Renal pelvis (tissue), 1 donor: ENCODE measurements at regions not wholly inside any gene's neighbourhood (a gene's known extent, or its start where the extent isn't known, plus 50 kb on each side); places are given as distances from the start of the nearest gene placed in this dataset.
"Not testable (repeated sequence)": the region's sequence is repeated elsewhere in the genome, so short reads cannot be mapped to it uniquely, and the experiment has no call there.

Source experiments
- DNase-seq: peaks from one replicate; pipeline ENCODE4 v3.0.0-alpha.2; 2013

DNA sequence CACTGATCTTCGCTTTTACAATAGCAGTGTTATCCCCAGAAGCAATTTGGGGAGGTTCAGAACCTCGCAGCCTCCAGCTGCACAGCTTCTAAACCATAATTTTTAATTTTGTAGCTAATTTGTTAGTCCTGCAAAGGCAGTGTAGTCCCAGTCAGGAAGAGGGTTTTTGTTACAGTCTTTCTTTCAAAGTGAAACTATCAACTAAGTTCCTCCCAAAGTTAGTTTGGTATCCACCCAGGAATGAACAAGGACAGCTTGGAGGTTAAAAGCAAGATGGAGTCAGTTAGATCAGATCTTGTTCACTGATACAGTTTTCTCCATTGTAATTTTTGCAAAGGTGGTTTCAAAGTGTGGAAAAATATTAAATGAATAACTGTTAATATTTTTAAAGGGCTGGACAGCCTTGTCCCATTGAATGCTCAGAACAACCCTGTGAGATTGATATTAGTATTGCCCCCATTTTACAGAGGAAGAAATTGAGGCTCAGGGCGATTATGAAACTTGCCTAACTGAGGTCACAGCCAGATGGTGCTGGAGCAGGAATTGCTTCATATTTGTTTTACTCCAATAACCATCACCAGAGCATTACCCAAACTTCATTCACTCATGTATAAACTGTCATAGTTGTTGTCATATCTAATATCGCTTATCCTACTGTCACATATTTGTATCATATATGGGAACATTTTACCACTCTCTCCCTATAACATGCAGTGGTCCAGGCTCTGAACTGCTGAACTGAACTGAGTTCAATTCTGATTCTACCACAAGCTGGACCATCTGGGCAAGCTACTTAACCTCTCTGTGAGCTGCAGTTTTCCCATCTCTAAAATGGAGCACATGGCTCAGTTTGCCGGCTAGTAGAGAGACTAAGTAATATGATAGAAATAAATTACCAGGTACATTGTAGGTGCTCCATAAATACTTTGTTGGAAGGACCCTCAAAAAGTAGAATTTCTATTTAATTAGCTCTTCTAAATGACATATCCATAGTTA lies 213.8 kb downstream of the BCAS1 start:
- no peak for DNase-seq

DNA sequence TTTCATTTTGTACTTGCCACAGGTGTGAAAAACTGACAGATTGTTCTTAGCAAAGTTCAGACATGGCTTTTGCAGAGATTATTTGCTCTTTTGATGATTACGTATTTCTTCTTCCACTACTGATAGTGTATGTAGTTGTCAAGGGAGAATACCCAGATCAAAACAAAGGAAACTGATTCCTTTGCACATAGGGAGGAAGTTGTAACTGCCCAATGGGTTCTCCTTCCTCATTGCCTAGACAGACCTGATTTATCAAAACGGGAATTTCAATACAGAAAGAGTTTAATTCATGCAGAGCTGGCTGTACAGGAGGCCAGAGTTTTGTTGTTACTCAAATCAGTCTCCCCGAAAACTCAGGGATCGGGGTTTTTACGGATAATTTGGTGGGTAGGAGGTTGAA lies 214.7 kb downstream of the BCAS1 start:
- no peak for DNase-seq

DNA sequence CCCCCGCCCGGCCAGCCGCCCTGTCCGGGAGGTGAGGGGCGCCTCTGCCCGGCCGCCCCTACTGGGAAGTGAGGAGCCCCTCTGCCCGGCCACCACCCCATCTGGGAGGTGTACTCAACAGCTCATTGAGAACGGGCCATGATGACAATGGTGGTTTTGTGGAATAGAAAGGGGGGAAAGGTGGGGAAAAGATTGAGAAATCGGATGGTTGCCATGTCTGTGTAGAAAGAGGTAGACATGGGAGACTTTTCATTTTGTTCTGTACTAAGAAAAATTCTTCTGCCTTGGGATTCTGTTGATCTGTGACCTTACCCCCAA lies 215.8 kb downstream of the BCAS1 start:
- DNase-seq, result not testable (repeated sequence)

DNA sequence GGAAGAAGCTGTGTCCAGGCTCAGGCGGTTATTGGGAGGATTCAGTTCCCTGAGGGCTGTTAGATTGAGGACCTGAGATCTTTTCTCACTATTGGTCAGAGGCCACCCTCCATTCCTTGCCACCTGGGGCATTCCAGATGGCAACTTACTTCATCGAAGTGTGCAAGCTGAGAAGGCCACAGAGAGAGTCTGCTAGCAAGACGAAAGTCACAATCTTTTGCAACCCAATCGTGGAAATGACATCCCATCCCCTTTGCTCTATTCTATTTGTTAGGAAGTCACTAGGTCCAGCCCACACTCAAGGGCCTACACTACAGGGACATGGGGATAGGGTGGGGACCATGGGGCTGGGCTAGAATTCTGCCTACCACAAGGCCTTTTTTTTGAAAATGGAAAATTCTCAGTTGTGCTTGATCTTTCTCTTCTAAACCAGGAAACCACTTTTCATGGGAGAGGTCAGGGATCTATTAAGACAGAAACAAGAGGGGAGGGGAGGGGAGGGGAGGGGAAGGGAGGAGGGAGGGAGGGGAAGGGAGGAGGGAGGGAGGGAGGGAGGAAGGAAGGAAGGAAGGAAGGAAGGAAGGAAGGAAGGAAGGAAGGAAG lies 217.2 kb downstream of the BCAS1 start:
- DNase-seq, result no peak

DNA sequence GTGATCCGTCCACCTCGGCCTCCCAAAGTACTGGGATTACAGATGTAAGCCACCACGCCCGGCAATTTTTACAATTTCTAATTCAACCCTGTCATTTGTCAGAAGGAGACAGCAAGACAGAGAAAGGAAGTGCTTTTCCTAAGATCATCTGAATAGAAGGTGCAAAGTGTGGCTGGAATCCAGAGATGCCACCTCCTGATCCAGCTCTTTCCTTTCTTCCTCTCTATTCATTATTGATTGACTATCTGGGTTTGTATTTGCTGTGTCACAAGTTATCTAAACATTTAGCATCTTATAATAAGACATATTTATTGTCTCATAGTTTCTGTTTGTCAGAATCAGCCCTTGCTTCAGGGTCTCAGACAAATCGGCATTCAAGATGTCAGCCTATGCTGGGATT lies 217.7 kb downstream of the BCAS1 start:
- DNase-seq, result no peak

DNA sequence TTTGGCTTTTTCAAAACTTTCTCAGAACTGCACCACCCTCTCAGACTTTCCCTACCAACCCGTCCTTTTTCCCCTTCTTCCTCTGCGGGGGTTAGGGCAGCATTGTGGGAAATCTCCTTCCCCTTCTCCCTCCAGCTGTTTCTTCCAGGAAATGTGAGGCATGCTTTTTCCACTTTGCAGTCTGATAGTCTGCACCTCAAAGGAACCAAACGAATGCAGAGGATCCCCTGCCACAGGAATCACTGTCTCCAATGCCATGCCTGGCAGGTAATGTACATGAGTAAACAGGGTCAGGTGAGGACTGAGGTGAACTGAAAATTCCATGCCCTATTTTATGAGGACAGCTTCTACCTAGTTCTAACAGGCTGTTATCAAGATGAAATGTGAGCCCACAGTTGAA lies 218.4 kb downstream of the BCAS1 start:
- no peak for DNase-seq

DNA sequence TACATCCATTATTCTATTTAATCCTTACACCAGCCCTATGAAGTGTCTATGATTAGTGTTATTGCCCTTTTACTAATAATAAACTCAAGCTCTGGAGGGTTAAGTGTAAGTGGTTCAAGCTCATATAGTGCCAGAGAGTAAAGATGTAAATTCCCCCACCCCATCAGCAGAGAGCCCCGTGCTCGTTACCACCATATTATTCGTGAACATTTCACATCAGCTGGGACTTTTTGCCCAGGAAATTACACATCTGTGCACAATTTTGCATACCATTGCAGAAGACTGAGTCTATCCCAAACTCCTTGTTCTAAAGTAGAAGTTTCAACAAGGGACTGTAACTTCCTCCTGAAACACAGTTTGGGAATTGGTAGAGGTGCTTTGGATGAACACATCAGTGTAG lies 220.1 kb downstream of the BCAS1 start:
- DNase-seq, result no peak

DNA sequence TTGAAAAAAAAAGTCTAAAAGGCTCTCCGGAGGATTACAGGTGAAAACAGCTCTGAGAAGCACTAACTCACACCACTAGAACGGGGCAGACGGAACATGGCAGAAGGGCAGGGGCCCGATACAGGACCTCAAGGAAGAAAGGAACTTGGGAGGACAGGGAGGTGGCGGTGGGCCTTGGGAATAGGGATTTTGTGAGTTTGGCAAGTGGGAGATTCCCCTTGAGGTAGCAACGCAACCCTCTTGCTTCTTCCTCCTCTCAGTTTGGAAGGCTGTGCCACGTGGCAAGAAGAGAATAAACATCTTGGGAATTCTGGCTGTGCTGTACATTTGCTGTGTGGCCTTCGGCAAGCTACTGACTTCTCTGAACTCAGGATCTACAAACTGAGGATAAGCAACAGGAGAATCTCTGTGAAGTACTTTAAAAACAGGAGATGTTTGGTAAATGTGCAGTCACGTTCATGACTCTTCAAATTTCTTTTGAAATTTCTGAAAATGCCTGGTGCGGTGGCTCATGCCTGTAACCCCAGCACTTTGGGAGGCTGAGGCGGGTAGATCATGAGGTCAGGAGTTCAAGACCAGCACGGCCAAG lies 220.8 kb downstream of the BCAS1 start:
- DNase-seq, result no peak

DNA sequence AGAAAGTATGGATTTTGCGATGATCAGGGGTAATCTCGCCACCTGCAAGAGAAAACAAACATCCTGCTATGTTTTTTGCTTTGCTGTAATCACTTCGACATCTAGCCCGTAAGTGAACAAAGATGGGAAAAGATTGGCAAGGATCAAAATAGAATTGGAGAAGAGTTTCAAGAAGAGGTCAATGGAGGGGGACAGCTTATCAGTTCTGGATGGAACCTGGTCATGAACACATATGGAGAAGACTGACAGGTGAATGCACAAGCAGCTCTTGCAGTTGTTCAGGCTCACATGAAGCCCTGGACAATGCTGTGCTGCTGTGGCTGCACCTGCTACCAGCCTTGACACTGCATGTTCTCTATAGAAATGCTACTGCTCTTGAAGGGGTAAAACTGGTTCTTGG lies 222.1 kb downstream of the BCAS1 start:
- no peak for DNase-seq

DNA sequence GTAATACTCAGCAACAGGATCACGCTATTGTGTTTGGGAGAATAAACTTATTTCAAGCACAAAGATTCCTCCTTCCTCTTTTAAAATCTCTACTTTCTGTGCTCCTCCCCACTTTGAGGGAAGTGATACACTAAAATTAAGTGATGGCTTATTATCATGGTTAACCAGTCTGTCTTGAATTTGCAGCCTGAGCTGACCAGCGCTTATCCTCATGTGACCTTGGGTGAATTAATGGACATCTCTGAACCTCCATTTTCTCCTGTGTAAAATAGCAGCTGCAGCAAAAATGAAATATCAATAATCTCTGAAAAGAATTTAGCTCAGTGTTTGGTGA lies 222.6 kb downstream of the BCAS1 start:
- no peak for DNase-seq

DNA sequence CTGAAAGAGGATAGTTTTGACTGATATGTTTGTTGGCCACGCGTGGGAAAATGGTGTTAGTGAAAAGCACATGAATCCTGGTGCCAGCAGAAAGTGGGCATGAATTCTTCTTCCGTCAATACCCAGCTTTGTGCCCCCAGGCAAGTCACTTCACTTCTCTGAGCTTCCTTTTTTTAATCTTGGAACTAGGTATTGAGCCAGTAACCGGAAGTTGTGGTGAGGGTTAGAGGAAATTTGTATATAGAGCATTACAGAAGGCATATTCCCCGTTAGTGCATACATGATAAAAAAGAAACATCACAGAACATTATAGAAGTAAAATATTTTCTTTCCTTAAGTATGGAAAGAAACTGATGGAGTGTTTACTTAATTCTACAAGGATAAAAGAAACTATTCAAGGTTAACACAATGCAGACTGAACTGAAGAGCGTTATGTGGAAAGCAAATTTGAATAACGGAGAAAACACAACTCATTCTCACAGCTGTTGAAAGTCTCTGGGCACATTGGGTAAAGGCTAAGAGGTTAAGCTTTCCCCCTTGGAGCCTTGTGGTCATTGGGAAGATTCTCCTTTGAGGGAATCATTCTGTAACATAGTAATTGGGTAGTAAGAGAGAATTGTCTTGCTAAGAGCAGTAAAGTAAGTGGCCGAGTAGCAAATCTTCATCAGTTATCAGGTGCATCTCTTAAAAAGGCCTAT lies 223.1 kb downstream of the BCAS1 start:
- no peak for DNase-seq

DNA sequence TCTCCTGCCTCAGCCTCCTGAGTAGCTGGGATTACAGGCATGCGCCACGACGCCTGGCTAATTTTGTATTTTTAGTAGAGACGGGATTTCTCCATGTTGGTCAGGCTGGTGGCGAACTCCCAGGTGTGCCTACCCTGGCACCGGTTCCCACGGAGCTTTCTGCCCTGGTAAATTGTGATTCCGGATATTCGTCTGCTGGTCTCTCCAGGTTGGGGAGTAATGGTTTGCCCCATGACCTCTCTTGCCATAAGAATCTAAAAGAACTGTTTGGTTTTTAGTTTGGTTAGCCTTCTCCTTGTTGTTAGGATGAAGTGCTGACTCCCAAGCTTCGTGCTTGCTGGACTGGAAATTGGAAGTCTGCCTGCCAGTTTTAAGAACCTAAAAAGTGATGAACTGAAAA lies 223.8 kb downstream of the BCAS1 start:
- no peak for DNase-seq

DNA sequence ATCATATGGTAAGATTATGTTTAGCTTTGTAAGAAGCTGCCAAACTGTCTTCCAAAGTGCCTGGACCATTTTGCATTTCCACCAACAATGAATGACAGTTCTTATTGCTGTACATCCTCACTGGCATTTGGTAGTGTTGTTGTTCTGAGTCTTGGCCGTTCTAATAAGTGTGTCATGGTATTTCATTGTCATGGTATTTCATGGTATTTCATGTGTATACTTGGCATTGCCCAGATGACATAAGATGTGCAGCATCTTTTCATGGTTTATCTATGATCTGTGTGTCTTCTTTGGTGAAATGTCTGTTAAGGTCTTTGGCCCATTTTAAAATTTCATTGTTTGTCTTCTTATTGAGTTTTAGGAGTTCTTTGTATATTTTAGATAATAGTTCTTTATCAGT lies 224.4 kb downstream of the BCAS1 start:
- DNase-seq, result no peak

DNA sequence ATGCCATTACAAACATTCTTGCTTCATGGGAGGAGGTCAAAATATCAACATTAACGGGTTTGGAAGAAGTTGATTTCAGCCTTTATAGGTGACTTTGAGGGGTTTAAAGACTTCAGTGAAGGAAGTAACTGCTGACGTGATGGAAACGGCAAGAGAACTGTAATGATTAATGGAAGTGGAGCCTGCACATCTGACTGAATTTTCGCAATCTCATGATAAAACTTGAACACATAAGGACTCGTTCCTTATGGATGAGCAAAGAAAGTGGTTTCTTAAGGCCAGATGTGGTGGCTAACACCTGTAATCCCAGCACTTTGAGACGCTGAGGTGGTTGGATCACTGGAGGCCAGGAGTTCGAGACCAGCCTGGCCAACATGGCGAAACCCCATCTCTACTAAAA lies 226.1 kb downstream of the BCAS1 start:
- no peak for DNase-seq

DNA sequence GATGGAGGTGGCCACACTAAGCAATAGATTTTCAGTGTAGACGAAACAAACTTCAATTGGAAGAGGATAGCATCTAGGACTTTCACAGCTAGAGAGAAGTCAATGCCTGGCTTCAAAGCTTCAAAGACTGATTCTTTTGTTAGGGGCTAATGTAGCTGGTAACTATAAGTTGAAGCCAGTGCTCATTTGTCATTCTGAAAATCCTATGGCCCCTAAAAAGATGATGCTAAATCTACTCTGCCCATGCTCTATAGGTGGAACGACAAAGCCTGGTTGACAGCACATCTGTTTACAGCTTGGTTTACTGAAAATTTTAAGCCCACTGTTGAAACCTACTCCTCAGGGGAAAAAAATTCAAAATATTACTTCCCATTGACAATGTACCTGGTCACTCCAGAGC lies 226.7 kb downstream of the BCAS1 start:
- no peak for DNase-seq

DNA sequence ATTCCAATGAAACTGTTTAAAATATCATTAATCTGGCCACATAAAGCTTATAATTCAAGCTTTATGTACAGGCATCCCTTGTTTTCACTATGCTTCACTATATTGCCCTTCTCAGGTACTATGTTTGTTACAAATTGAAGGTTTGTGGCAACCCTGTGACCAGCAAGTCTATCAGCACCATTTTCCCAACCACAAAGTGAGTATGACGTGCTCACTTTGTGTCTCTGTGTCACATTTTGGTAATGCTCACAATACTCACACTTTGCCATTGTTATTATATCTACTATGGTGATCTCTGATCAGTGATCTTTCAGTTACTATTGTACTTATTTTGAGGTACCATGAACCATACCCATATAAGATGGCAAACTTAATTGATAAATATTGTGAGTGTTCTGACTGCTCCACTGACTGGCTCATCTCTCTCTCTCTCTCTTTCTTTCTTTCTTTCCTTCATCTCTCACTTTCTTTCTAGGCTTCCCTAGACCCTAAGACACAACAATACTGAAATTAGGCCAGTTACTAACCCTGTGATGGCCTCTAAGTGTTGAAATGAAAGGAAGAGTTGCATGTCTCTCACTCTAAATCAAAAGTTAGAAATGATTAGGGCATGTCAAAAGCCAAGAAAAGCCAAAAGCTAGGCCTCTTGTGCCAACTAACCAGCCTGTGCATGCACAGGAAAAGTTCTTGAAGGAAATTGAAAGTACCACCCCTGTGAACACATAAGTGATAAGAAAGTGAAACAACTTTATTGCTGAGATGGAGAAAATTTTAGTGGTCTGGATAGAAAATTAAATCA lies 227.9 kb downstream of the BCAS1 start:
- DNase-seq, result no peak

DNA sequence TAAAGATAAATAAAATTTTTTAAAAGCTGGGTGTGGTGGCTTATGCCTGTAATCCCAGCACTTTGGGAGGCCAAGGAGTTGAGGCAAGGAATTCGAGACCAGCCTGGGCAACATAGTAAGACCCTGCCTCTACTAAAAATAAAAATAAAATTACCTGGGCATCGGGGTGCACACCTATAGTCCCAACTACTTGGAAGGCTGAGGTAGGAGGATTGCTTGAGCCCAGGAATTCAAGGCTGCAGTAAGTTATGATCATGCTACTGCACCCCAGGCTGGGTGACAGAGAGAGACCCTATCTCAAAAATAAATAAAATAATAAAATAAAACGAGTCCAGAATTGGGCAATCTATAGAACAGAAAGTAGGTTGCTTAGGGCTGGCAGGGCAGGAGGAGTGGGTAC lies 228.7 kb downstream of the BCAS1 start:
- DNase-seq, result no peak

DNA sequence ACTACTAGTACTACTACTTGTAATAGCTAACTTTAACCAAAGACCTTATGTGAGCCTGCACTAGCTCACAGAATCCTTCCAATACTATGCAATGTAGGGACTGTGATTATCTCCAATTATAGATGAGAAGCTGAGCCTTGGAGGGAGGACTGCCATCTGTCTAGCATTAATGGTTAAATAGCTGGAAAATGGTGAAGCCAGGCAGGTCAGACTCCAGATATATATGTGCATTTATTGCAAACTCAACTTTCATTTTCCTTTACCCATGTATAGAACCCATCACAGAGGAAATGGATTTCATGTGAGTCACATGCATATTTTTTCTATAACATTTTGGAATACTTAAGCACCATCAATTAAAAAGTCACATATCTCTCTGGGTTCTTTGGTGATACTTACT lies 229.9 kb downstream of the BCAS1 start:
- no peak for DNase-seq

DNA sequence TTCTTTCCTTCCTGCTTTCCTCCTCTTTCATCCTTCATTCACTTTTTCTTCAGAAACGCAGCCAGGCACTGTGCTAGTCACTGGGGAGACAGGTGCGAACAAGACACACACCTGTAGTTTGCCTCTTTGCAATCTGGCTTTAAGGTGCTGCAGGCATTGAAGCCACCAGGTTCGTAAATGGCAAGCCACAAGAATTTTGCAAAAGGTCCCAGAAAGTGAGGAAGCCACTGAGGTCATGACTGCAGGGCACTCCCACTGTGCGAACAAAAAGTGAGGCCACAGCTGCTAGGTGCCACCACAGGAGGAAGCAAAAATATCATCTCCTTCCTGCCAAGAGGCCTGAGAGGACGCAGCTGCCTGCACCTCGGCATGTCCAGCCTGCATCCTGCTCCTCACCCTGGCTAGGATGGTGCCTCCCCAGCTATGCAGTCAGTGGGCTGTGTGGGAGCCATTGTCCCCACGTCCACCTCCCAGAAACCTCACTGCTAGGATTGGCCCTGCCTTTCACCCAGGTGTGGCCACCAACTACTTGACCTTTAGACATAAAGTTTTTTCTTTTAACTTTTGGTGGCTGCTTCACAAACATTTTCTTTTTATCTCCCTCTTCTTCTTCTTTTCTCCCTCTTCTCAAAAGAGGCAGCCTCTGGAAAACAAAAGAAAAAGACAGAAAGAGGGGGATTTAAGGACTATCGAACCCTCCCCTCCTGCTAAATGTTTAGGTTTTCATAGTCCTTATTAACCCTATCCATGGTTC lies 230.8 kb downstream of the BCAS1 start:
- no peak for DNase-seq

DNA sequence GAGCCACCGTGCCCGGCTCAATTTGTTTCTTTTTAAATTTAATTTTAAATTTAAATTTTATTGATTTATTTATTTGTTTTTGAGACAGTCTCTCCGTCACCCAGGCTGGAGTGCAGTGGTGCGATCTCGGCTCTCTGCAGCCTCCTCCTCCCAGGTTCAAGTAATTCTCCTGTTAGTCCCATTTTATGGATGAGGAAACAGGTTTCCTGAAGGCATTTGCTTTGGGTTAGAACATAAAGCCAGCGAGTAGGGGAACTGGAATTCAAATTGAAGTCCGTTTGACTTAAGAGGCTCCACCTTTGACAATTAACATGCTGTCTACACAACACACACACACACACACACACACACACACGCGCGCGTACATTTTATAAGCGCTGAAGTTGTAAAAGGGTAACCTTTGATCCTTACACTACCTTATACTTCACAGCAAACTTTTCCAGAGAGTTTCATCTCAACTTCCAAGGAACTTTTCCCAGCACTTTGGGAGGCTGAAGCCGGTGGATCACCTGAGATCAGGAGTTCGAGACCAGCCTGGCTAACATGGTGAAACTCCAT lies 232.0 kb downstream of the BCAS1 start:
- DNase-seq, result no peak
